MM.1S (cell line): ENCODE measurements at regions not wholly inside any gene's neighbourhood (a gene's known extent, or its start where the extent isn't known, plus 50 kb on each side); places are given as distances from the start of the nearest gene placed in this dataset.

Experiments used
- DNase-seq: peaks from one replicate; pipeline ENCODE4 v3.0.0-alpha.2; 2015
- H2AFZ ChIP-seq: fragments of 300-600 bp; sonication (generic); 2 replicates; pipeline ENCODE4 v1.6.0; 2016; ENCODE audit warnings: antibody characterized with exemption, low read length
- H3F3A ChIP-seq: fragments of 300-600 bp; sonication (generic); 2 replicates; pipeline ENCODE4 v1.6.1; 2016; ENCODE audit warnings: mild to moderate bottlenecking, antibody characterized with exemption, low read length, moderate library complexity, mixed read lengths; ENCODE audit not compliant: insufficient read depth
- H3K27ac ChIP-seq: fragments of 300-600 bp; sonication (generic); 2 replicates; pipeline ENCODE4 v1.5.1; 2016; ENCODE audit warnings: mild to moderate bottlenecking, low read length
- H3K27me3 ChIP-seq: fragments of 300-600 bp; sonication (generic); replicated peaks from 2 replicates; pipeline ENCODE4 v1.6.0; 2016; ENCODE audit warnings: low read length; ENCODE audit not compliant: insufficient read depth
- H3K36me3 ChIP-seq: fragments of 300-600 bp; sonication (generic); replicated peaks from 2 replicates; pipeline ENCODE4 v1.6.1; 2016; ENCODE audit warnings: mild to moderate bottlenecking, low read length, mixed read lengths; ENCODE audit not compliant: insufficient read depth
- H3K4me1 ChIP-seq: fragments of 300-600 bp; sonication (generic); 2 replicates; pipeline ENCODE4 v1.6.1; 2016; ENCODE audit warnings: low read length, mixed read lengths
- H3K4me2 ChIP-seq: fragments of 300-600 bp; sonication (generic); 2 replicates; pipeline ENCODE4 v1.6.0; 2016; ENCODE audit warnings: low read depth, low read length
- H3K4me3 ChIP-seq: fragments of 300-600 bp; sonication (generic); 2 replicates; pipeline ENCODE4 v1.5.1; 2016; ENCODE audit warnings: low read length, mixed read lengths
- H3K79me2 ChIP-seq: fragments of 300-600 bp; sonication (generic); 2 replicates; pipeline ENCODE4 v1.6.1; 2016; ENCODE audit warnings: mixed run types, low read length, mixed read lengths
- H3K9ac ChIP-seq: fragments of 300-600 bp; sonication (generic); 2 replicates; pipeline ENCODE4 v1.6.1; 2016; ENCODE audit warnings: low read length, mixed read lengths
- H3K9me2 ChIP-seq: fragments of 300-600 bp; sonication (generic); replicated peaks from 2 replicates; pipeline ENCODE4 v1.6.1; 2016; ENCODE audit warnings: mild to moderate bottlenecking, low read length, mixed read lengths; ENCODE audit not compliant: insufficient read depth
- H3K9me3 ChIP-seq: fragments of 300-600 bp; sonication (generic); replicated peaks from 2 replicates; pipeline ENCODE4 v1.6.1; 2016; ENCODE audit warnings: mild to moderate bottlenecking, low read length, mixed read lengths; ENCODE audit not compliant: insufficient read depth
- H4K20me1 ChIP-seq: fragments of 300-600 bp; sonication (generic); 2 replicates; pipeline ENCODE4 v1.6.1; 2016; ENCODE audit warnings: mild to moderate bottlenecking, low read length, moderate library complexity, mixed read lengths; ENCODE audit not compliant: insufficient read depth
- CTCF ChIP-seq: fragments of 300-600 bp; sonication (generic); IDR thresholded peaks from 2 replicates; pipeline ENCODE4 v1.5.1; 2016; ENCODE audit warnings: antibody characterized with exemption, low read length, mixed read lengths
- EZH2 ChIP-seq: fragments of 300-600 bp; sonication (generic); optimal IDR thresholded peaks from 2 replicates; pipeline ENCODE3; 2017; ENCODE audit warnings: low read depth, mild to moderate bottlenecking, antibody characterized with exemption, low read length, mixed read lengths
- EZH2phosphoT487 ChIP-seq: fragments of 300-600 bp; sonication (generic); IDR thresholded peaks from 2 replicates; pipeline ENCODE4 v1.6.1; 2018; ENCODE audit warnings: antibody characterized with exemption, low read length

GRCh38 chr5:164332349-164333196 is 827.2 kb downstream of the MAT2B start:
- Histone ChIP-seq H3K9ac (no peak overlapping the region), H3K9me2 (no peaks in the 10 kb centered on the region), H3F3A (no peaks in the 10 kb centered on the region), H3K27me3 (no peaks in the 10 kb centered on the region), H3K36me3 (no peaks in the 10 kb centered on the region), H3K27ac (no peak overlapping the region), H3K79me2 (no peaks in the 10 kb centered on the region), H3K4me2 (no peak overlapping the region), H2AFZ (no peak overlapping the region), H4K20me1 (no peaks in the 10 kb centered on the region), H3K4me3 (no peak overlapping the region), H3K4me1 (no peaks in the 10 kb centered on the region), H3K9me3 (no peaks in the 10 kb centered on the region)
- no peak for TF ChIP-seq EZH2phosphoT487
- DNase-seq: no peak

GRCh38 chr5:164335837-164336236 is 830.4 kb downstream of the MAT2B start:
- Histone ChIP-seq H3K27ac (no peak overlapping the region), H3K79me2 (no peaks in the 10 kb centered on the region), H3K4me3 (no peak overlapping the region), H3K9ac (no peak overlapping the region), H3F3A (no peaks in the 10 kb centered on the region), H3K9me2 (no peaks in the 10 kb centered on the region), H3K4me1 (no peaks in the 10 kb centered on the region), H3K27me3 (no peaks in the 10 kb centered on the region), H2AFZ (no peak overlapping the region), H3K9me3 (no peaks in the 10 kb centered on the region), H3K4me2 (no peak overlapping the region), H4K20me1 (no peaks in the 10 kb centered on the region), H3K36me3 (no peaks in the 10 kb centered on the region)
- TF ChIP-seq CTCF (no peak), EZH2phosphoT487 (no peak), EZH2 (no peak)
- DNase-seq: no peak

GRCh38 chr5:164336276-164336675 is 830.9 kb downstream of the MAT2B start:
- Histone ChIP-seq H2AFZ (no peak overlapping the region), H3K79me2 (no peaks in the 10 kb centered on the region), H3K9ac (no peak overlapping the region), H3K36me3 (no peaks in the 10 kb centered on the region), H3K27ac (no peak overlapping the region), H3K9me2 (no peaks in the 10 kb centered on the region), H3K27me3 (no peaks in the 10 kb centered on the region), H3K4me3 (no peak overlapping the region), H3K4me1 (no peaks in the 10 kb centered on the region), H3K4me2 (no peak overlapping the region), H4K20me1 (no peaks in the 10 kb centered on the region), H3K9me3 (no peaks in the 10 kb centered on the region), H3F3A (no peaks in the 10 kb centered on the region)
- DNase-seq: no peak
- TF ChIP-seq CTCF: no peak
- TF ChIP-seq EZH2phosphoT487: no peak
- no peak for TF ChIP-seq EZH2

GRCh38 chr5:164336906-164337305 is 831.5 kb downstream of the MAT2B start:
- Histone ChIP-seq H3K9ac (no peak overlapping the region), H4K20me1 (no peaks in the 10 kb centered on the region), H3K27me3 (no peaks in the 10 kb centered on the region), H3K9me3 (no peaks in the 10 kb centered on the region), H3K79me2 (no peaks in the 10 kb centered on the region), H3F3A (no peaks in the 10 kb centered on the region), H3K4me1 (no peaks in the 10 kb centered on the region), H3K27ac (no peak overlapping the region), H2AFZ (no peak overlapping the region), H3K9me2 (no peaks in the 10 kb centered on the region), H3K4me2 (no peak overlapping the region), H3K4me3 (no peak overlapping the region), H3K36me3 (no peaks in the 10 kb centered on the region)
- TF ChIP-seq EZH2phosphoT487 (no peak), EZH2 (no peak), CTCF (no peak)
- DNase-seq: no peak
